Osteocyte (in vitro differentiated cells): ENCODE measurements at regions not wholly inside any gene's neighbourhood (a gene's known extent, or its start where the extent isn't known, plus 50 kb on each side); places are given as distances from the start of the nearest gene placed in this dataset.
A peak's percentile ranks its signal among the peaks of the same experiment; 100 is the strongest.

Experiments used
- DNase-seq: peaks from one replicate; pipeline ENCODE4 v3.0.0; 2021; ENCODE audit warnings: mixed read lengths; ENCODE audit not compliant: unreplicated experiment; ENCODE audit errors: extremely low spot score
- H3K27ac Mint-ChIP-seq: one replicate; pipeline ENCODE4 v1.8.0; 2021; ENCODE audit warnings: mild to moderate bottlenecking, mixed read lengths; ENCODE audit not compliant: unreplicated experiment
- H3K27me3 Mint-ChIP-seq: one replicate; pipeline ENCODE4 v1.8.0; 2021; ENCODE audit warnings: mixed read lengths; ENCODE audit not compliant: unreplicated experiment
- H3K36me3 Mint-ChIP-seq: one replicate; pipeline ENCODE4 v1.8.0; 2021; ENCODE audit warnings: mixed read lengths; ENCODE audit not compliant: unreplicated experiment
- H3K4me1 Mint-ChIP-seq: one replicate; pipeline ENCODE4 v1.8.0; 2021; ENCODE audit warnings: mixed read lengths; ENCODE audit not compliant: unreplicated experiment
- H3K4me3 Mint-ChIP-seq: one replicate; pipeline ENCODE4 v1.8.0; 2021; ENCODE audit warnings: mild to moderate bottlenecking, moderate library complexity, mixed read lengths; ENCODE audit not compliant: unreplicated experiment
- H3K9me3 Mint-ChIP-seq: one replicate; pipeline ENCODE4 v1.8.0; 2021; ENCODE audit warnings: mixed read lengths; ENCODE audit not compliant: unreplicated experiment
- CTCF ChIP-seq: fragments of 200-600 bp; sonication (generic); IDR thresholded peaks from 2 replicates; pipeline ENCODE4 v1.5.0; 2021; ENCODE audit warnings: antibody characterized with exemption, mild to moderate bottlenecking, moderate library complexity

- Mint-ChIP-seq H3K27me3 (peaks cover 9% of the 10 kb centered on the region), H3K4me1 (no peaks in the 10 kb centered on the region), H3K36me3 (no peaks in the 10 kb centered on the region), H3K4me3 (no peak overlapping the region), H3K9me3 (peaks cover 16% of the 10 kb centered on the region), H3K27ac (no peak overlapping the region)
- no peak for TF ChIP-seq CTCF
- no peak for DNase-seq
Measured at GRCh38 chr4:38204339-38205035, 244.3 kb downstream of the PTTG2 start.

GRCh38 chr4:38205261-38205660, 245.1 kb downstream of the PTTG2 start:
- H3K4me3 Mint-ChIP-seq, result no peak overlapping the region
- DNase-seq, result no peak
- H3K4me1 Mint-ChIP-seq, result peaks cover 3% of the 10 kb centered on the region
- H3K27me3 Mint-ChIP-seq, result peaks cover 9% of the 10 kb centered on the region
- H3K9me3 Mint-ChIP-seq, result peaks cover 16% of the 10 kb centered on the region
- TF ChIP-seq CTCF, result no peak
- H3K27ac Mint-ChIP-seq, result no peak overlapping the region
- no peaks in the 10 kb centered on the region for H3K36me3 Mint-ChIP-seq

- Mint-ChIP-seq H3K27ac (no peak overlapping the region), H3K36me3 (no peaks in the 10 kb centered on the region), H3K4me1 (peaks cover 21% of the 10 kb centered on the region), H3K9me3 (peaks cover 16% of the 10 kb centered on the region), H3K4me3 (no peak overlapping the region), H3K27me3 (peaks cover 5% of the 10 kb centered on the region)
- no peak for DNase-seq
- no peak for TF ChIP-seq CTCF
Measured at GRCh38 chr4:38207110-38207457, 246.9 kb downstream of the PTTG2 start.

- no peaks in the 10 kb centered on the region for H3K27me3 Mint-ChIP-seq
- DNase-seq, result no peak
- no peak overlapping the region for H3K27ac Mint-ChIP-seq
- H3K4me3 Mint-ChIP-seq, result no peak overlapping the region
- peaks cover 7% of the 10 kb centered on the region for H3K9me3 Mint-ChIP-seq
- no peak for TF ChIP-seq CTCF
- H3K4me1 Mint-ChIP-seq, result peaks cover 21% of the 10 kb centered on the region
- no peaks in the 10 kb centered on the region for H3K36me3 Mint-ChIP-seq
Measured at GRCh38 chr4:38209654-38210053, 249.5 kb downstream of the PTTG2 start.

GRCh38 chr4:38210396-38211114, 250.4 kb downstream of the PTTG2 start:
- peak overlapping the region; percentile 69 for H3K27ac Mint-ChIP-seq
- H3K4me1 Mint-ChIP-seq, result peaks cover 21% of the 10 kb centered on the region
- TF ChIP-seq CTCF, result no peak
- H3K9me3 Mint-ChIP-seq, result peaks cover 11% of the 10 kb centered on the region
- H3K4me3 Mint-ChIP-seq, result no peak overlapping the region
- H3K27me3 Mint-ChIP-seq, result no peaks in the 10 kb centered on the region
- H3K36me3 Mint-ChIP-seq, result peaks cover 2% of the 10 kb centered on the region
- no peak for DNase-seq
